Stimulated activated CD4-positive, alpha-beta T cell treated with anti-CD3 and anti-CD28 coated beads, Interleukin-12 subunit alpha, Interleukin-12 subunit beta, amount 100 ng/mL, for 24 hours (primary cell): ENCODE measurements at regions not wholly inside any gene's neighbourhood (a gene's known extent, or its start where the extent isn't known, plus 50 kb on each side); places are given as distances from the start of the nearest gene placed in this dataset.
A peak's percentile ranks its signal among the peaks of the same experiment; 100 is the strongest.

Experiments used
- DNase-seq, 2 experiments: peaks; one replicate each; pipeline ENCODE4 v3.0.0-alpha.2; 2020; ENCODE audit warnings: low read depth in 2 of 2

- no peak for DNase-seq
Observed at GRCh38 chr10:78559661-78560340, 509.0 kb upstream of the ZMIZ1 start.

- DNase-seq: no peak
Observed at GRCh38 chr10:78560341-78560688, 508.5 kb upstream of the ZMIZ1 start.

- DNase-seq: no peak
Observed at GRCh38 chr10:78563314-78563713, 505.5 kb upstream of the ZMIZ1 start.

GRCh38 chr10:78565841-78566240 is 502.9 kb upstream of the ZMIZ1 start:
- DNase-seq: no peak

GRCh38 chr10:78566284-78567111 is 502.3 kb upstream of the ZMIZ1 start:
- no peak for DNase-seq

- DNase-seq: no peak
Observed at GRCh38 chr10:78567680-78568455, 500.9 kb upstream of the ZMIZ1 start.

- DNase-seq: no peak
Observed at GRCh38 chr10:78568620-78569019, 500.1 kb upstream of the ZMIZ1 start.

GRCh38 chr10:78570633-78571235 is 498.0 kb upstream of the ZMIZ1 start:
- no peak for DNase-seq

GRCh38 chr10:78571286-78571685 is 497.5 kb upstream of the ZMIZ1 start:
- DNase-seq: no peak

GRCh38 chr10:78571891-78572290 is 496.9 kb upstream of the ZMIZ1 start:
- DNase-seq: no peak

GRCh38 chr10:78572565-78572964 is 496.2 kb upstream of the ZMIZ1 start:
- DNase-seq: no peak

- no peak for DNase-seq
Observed at GRCh38 chr10:78574547-78574946, 494.2 kb upstream of the ZMIZ1 start.

GRCh38 chr10:78575400-78575799 is 493.4 kb upstream of the ZMIZ1 start:
- DNase-seq: no peak

GRCh38 chr10:78576276-78576675 is 492.5 kb upstream of the ZMIZ1 start:
- DNase-seq: no peak

- no peak for DNase-seq
Observed at GRCh38 chr10:78577712-78578111, 491.1 kb upstream of the ZMIZ1 start.

- DNase-seq: peak; percentile 31 to 53
Observed at GRCh38 chr10:78578929-78579328, 489.8 kb upstream of the ZMIZ1 start.

- no peak for DNase-seq
Observed at GRCh38 chr10:78579576-78579975, 489.2 kb upstream of the ZMIZ1 start.

- DNase-seq: no peak
Observed at GRCh38 chr10:78579995-78580394, 488.8 kb upstream of the ZMIZ1 start.

GRCh38 chr10:78581133-78581694 is 487.6 kb upstream of the ZMIZ1 start:
- DNase-seq: no peak

GRCh38 chr10:78582540-78582939 is 486.2 kb upstream of the ZMIZ1 start:
- DNase-seq: no peak

- DNase-seq: no peak
Observed at GRCh38 chr10:78584266-78584665, 484.5 kb upstream of the ZMIZ1 start.

GRCh38 chr10:78584681-78585080 is 484.1 kb upstream of the ZMIZ1 start:
- DNase-seq: no peak
